ENCODE measurements at regions not wholly inside any gene's neighbourhood (a gene's known extent, or its start where the extent isn't known, plus 50 kb on each side); places are given as distances from the start of the nearest gene placed in this dataset.

- no peak overlapping the region for H3K4me2 ChIP-seq (ENCODE audit: insufficient read depth, low read length)
- H3K27ac ChIP-seq (ENCODE audit: low read length), result no peak overlapping the region
- H3K36me3 ChIP-seq (ENCODE audit: insufficient read depth, low read length), result no peaks in the 10 kb centered on the region
- no peak overlapping the region for H2AFZ ChIP-seq (ENCODE audit: low read depth, low read length)
- peaks cover 3% of the 10 kb centered on the region for H3K9me3 ChIP-seq (ENCODE audit: insufficient read depth, low read length, severe bottlenecking)
- no peak for TF ChIP-seq CTCF (IDR thresholded peaks at IDR 0.05; ENCODE audit: borderline replicate concordance, extremely low read depth, low read length, poor library complexity, severe bottlenecking)
- no peak for TF ChIP-seq EZH2 (IDR thresholded peaks at IDR 0.05; ENCODE audit: borderline replicate concordance, low read depth, low read length, severe bottlenecking)
- H3K79me2 ChIP-seq (ENCODE audit: insufficient read depth, low read length), result no peaks in the 10 kb centered on the region
- H3K4me3 ChIP-seq (ENCODE audit: low read depth in 1 of 2, low read length in 2 of 2), result no peak overlapping the region
- H3K9ac ChIP-seq (ENCODE audit: low read depth, low read length), result no peak overlapping the region
- ATAC-seq (ENCODE audit: insufficient read depth, low read depth), result no peak
- H4K20me1 ChIP-seq (ENCODE audit: insufficient read depth, low read length), result no peaks in the 10 kb centered on the region
- no peaks in the 10 kb centered on the region for H3K27me3 ChIP-seq (ENCODE audit: insufficient read depth, low read length, poor library complexity)
- no peaks in the 10 kb centered on the region for H3K4me1 ChIP-seq (ENCODE audit: insufficient read depth, low read length)
- DNase-seq, result no peak
These were observed 143.7 kb upstream of the CAMK1G start for GRCh38 chr1:209439828-209440227.

GRCh38 chr1:209443361-209443931 lies 140.1 kb upstream of the CAMK1G start:
- Histone ChIP-seq H3K4me1 (ENCODE audit: insufficient read depth, low read length) (no peaks in the 10 kb centered on the region), H3K4me3 (ENCODE audit: low read depth in 1 of 2, low read length in 2 of 2) (no peak overlapping the region), H2AFZ (ENCODE audit: low read depth, low read length) (no peak overlapping the region), H3K9ac (ENCODE audit: low read depth, low read length) (no peak overlapping the region), H3K36me3 (ENCODE audit: insufficient read depth, low read length) (no peaks in the 10 kb centered on the region), H3K9me3 (ENCODE audit: insufficient read depth, low read length, severe bottlenecking) (peaks cover 3% of the 10 kb centered on the region), H3K79me2 (ENCODE audit: insufficient read depth, low read length) (no peaks in the 10 kb centered on the region), H3K4me2 (ENCODE audit: insufficient read depth, low read length) (no peak overlapping the region), H4K20me1 (ENCODE audit: insufficient read depth, low read length) (no peaks in the 10 kb centered on the region), H3K27me3 (ENCODE audit: insufficient read depth, low read length, poor library complexity) (no peaks in the 10 kb centered on the region), H3K27ac (ENCODE audit: low read length) (no peak overlapping the region)
- DNase-seq, result no peak
- ATAC-seq (ENCODE audit: insufficient read depth, low read depth), result no peak
- TF ChIP-seq CTCF (IDR thresholded peaks at IDR 0.05; ENCODE audit: borderline replicate concordance, extremely low read depth, low read length, poor library complexity, severe bottlenecking), result no peak
- no peak for TF ChIP-seq EZH2 (IDR thresholded peaks at IDR 0.05; ENCODE audit: borderline replicate concordance, low read depth, low read length, severe bottlenecking)

- no peaks in the 10 kb centered on the region for H3K4me1 ChIP-seq (ENCODE audit: insufficient read depth, low read length)
- no peaks in the 10 kb centered on the region for H3K79me2 ChIP-seq (ENCODE audit: insufficient read depth, low read length)
- H3K9me3 ChIP-seq (ENCODE audit: insufficient read depth, low read length, severe bottlenecking), result peaks cover 3% of the 10 kb centered on the region
- no peaks in the 10 kb centered on the region for H3K36me3 ChIP-seq (ENCODE audit: insufficient read depth, low read length)
- H3K4me2 ChIP-seq (ENCODE audit: insufficient read depth, low read length), result no peak overlapping the region
- ATAC-seq (ENCODE audit: insufficient read depth, low read depth) (no peak), DNase-seq (no peak)
- no peaks in the 10 kb centered on the region for H4K20me1 ChIP-seq (ENCODE audit: insufficient read depth, low read length)
- no peak overlapping the region for H3K9ac ChIP-seq (ENCODE audit: low read depth, low read length)
- H2AFZ ChIP-seq (ENCODE audit: low read depth, low read length), result no peak overlapping the region
- no peak overlapping the region for H3K4me3 ChIP-seq (ENCODE audit: low read depth in 1 of 2, low read length in 2 of 2)
- H3K27ac ChIP-seq (ENCODE audit: low read length), result no peak overlapping the region
- no peaks in the 10 kb centered on the region for H3K27me3 ChIP-seq (ENCODE audit: insufficient read depth, low read length, poor library complexity)
- TF ChIP-seq EZH2 (IDR thresholded peaks at IDR 0.05; ENCODE audit: borderline replicate concordance, low read depth, low read length, severe bottlenecking) (no peak), CTCF (IDR thresholded peaks at IDR 0.05; ENCODE audit: borderline replicate concordance, extremely low read depth, low read length, poor library complexity, severe bottlenecking) (no peak)
These were observed 139.4 kb upstream of the CAMK1G start for GRCh38 chr1:209443975-209444651.

Data from DND-41 (cell line).